ENCODE measurements at regions not wholly inside any gene's neighbourhood (a gene's known extent, or its start where the extent isn't known, plus 50 kb on each side); places are given as distances from the start of the nearest gene placed in this dataset.

GRCh38 chr2:38435775-38436174, 58.7 kb upstream of the ATL2 start:
- Mint-ChIP-seq H3K9me3 (no peaks in the 10 kb centered on the region), H3K4me3 (no peak overlapping the region), H3K27me3 (ENCODE audit: low read depth) (peaks cover 17% of the 10 kb centered on the region), H3K36me3 (ENCODE audit: low read depth) (no peaks in the 10 kb centered on the region), H3K27ac (no peak overlapping the region), H3K4me1 (ENCODE audit: low read depth) (peaks cover 4% of the 10 kb centered on the region)
- DNase-seq (ENCODE audit: low spot score), result no peak

- DNase-seq (ENCODE audit: low spot score), result no peak
- no peak overlapping the region for H3K4me3 Mint-ChIP-seq
- no peaks in the 10 kb centered on the region for H3K36me3 Mint-ChIP-seq (ENCODE audit: low read depth)
- H3K27ac Mint-ChIP-seq, result no peak overlapping the region
- peaks cover 15% of the 10 kb centered on the region for H3K27me3 Mint-ChIP-seq (ENCODE audit: low read depth)
- H3K9me3 Mint-ChIP-seq, result no peaks in the 10 kb centered on the region
- H3K4me1 Mint-ChIP-seq (ENCODE audit: low read depth), result peaks cover 4% of the 10 kb centered on the region
These were observed 57.5 kb upstream of the ATL2 start for GRCh38 chr2:38434595-38434994.

GRCh38 chr2:38433607-38433975, 56.5 kb upstream of the ATL2 start:
- no peak for DNase-seq (ENCODE audit: low spot score)
- peaks cover under 1% of the 10 kb centered on the region for H3K4me1 Mint-ChIP-seq (ENCODE audit: low read depth)
- H3K4me3 Mint-ChIP-seq, result no peak overlapping the region

GRCh38 chr2:38432820-38433606, 55.9 kb upstream of the ATL2 start:
- DNase-seq (ENCODE audit: low spot score), result no peak
- Mint-ChIP-seq H3K4me3 (no peak overlapping the region), H3K9me3 (no peaks in the 10 kb centered on the region), H3K27me3 (ENCODE audit: low read depth) (peaks cover 15% of the 10 kb centered on the region), H3K36me3 (ENCODE audit: low read depth) (no peaks in the 10 kb centered on the region), H3K4me1 (ENCODE audit: low read depth) (no peaks in the 10 kb centered on the region), H3K27ac (no peak overlapping the region)

More at GRCh38 chr2:38433607-38433975, 56.5 kb upstream of the ATL2 start:
- Mint-ChIP-seq H3K36me3 (ENCODE audit: low read depth) (no peaks in the 10 kb centered on the region), H3K9me3 (no peaks in the 10 kb centered on the region), H3K27ac (no peak overlapping the region), H3K27me3 (ENCODE audit: low read depth) (peaks cover 15% of the 10 kb centered on the region)

- no peak overlapping the region for H3K27ac Mint-ChIP-seq
- peaks cover 13% of the 10 kb centered on the region for H3K27me3 Mint-ChIP-seq (ENCODE audit: low read depth)
- H3K36me3 Mint-ChIP-seq (ENCODE audit: low read depth), result no peaks in the 10 kb centered on the region
- H3K9me3 Mint-ChIP-seq, result no peaks in the 10 kb centered on the region
- no peak for DNase-seq (ENCODE audit: low spot score)
- no peak overlapping the region for H3K4me3 Mint-ChIP-seq
- H3K4me1 Mint-ChIP-seq (ENCODE audit: low read depth), result no peaks in the 10 kb centered on the region
These were observed 53.6 kb upstream of the ATL2 start for GRCh38 chr2:38430597-38431207.

- Mint-ChIP-seq H3K4me1 (ENCODE audit: low read depth) (no peaks in the 10 kb centered on the region), H3K27me3 (ENCODE audit: low read depth) (peaks cover 11% of the 10 kb centered on the region), H3K9me3 (no peaks in the 10 kb centered on the region), H3K36me3 (ENCODE audit: low read depth) (no peaks in the 10 kb centered on the region), H3K4me3 (no peak overlapping the region), H3K27ac (no peak overlapping the region)
- DNase-seq (ENCODE audit: low spot score), result no peak
These were observed 53.1 kb upstream of the ATL2 start for GRCh38 chr2:38430196-38430595.

- no peak for DNase-seq (ENCODE audit: low spot score)
- Mint-ChIP-seq H3K4me1 (ENCODE audit: low read depth) (no peaks in the 10 kb centered on the region), H3K9me3 (no peaks in the 10 kb centered on the region), H3K27ac (no peak overlapping the region), H3K27me3 (ENCODE audit: low read depth) (peaks cover 4% of the 10 kb centered on the region), H3K4me3 (no peak overlapping the region), H3K36me3 (ENCODE audit: low read depth) (no peaks in the 10 kb centered on the region)
These were observed 50.9 kb upstream of the ATL2 start for GRCh38 chr2:38427936-38428335.

- Mint-ChIP-seq H3K4me1 (ENCODE audit: low read depth) (no peaks in the 10 kb centered on the region), H3K27ac (no peak overlapping the region), H3K27me3 (ENCODE audit: low read depth) (peaks cover 4% of the 10 kb centered on the region), H3K36me3 (ENCODE audit: low read depth) (no peaks in the 10 kb centered on the region), H3K4me3 (no peak overlapping the region), H3K9me3 (no peaks in the 10 kb centered on the region)
- DNase-seq (ENCODE audit: low spot score), result no peak
These were observed 50.0 kb upstream of the ATL2 start for GRCh38 chr2:38427054-38427453.

Measured in T-helper 2 cell treated with Interferon-gamma antibody and Interleukin-4, amounts not matched to agents 5 μg/mL and 100 μg/mL, for 36 hours (primary cell).